ENCODE measurements at regions not wholly inside any gene's neighbourhood (a gene's known extent, or its start where the extent isn't known, plus 50 kb on each side); places are given as distances from the start of the nearest gene placed in this dataset.

DNA sequence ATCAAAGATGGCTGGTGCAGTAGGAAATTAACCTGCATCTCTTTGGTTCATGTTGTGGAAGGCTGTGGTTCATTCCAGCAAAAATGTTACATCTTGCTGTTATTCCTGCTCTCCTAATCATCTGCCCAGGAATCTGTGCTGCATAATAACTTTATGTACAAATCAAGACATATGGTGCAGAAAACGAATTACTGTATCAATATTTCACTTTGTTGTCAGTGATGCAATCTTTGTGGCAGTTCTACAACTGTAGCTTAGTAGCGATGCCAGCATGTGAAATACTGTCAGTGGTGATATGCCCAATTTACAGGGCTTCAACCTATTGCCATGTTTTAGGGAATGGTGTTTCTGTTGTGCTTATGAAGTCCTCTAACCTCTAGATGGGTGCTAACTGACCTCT is 1114.7 kb downstream of the SOCS6 start:
- TF ChIP-seq, protein P1, sequence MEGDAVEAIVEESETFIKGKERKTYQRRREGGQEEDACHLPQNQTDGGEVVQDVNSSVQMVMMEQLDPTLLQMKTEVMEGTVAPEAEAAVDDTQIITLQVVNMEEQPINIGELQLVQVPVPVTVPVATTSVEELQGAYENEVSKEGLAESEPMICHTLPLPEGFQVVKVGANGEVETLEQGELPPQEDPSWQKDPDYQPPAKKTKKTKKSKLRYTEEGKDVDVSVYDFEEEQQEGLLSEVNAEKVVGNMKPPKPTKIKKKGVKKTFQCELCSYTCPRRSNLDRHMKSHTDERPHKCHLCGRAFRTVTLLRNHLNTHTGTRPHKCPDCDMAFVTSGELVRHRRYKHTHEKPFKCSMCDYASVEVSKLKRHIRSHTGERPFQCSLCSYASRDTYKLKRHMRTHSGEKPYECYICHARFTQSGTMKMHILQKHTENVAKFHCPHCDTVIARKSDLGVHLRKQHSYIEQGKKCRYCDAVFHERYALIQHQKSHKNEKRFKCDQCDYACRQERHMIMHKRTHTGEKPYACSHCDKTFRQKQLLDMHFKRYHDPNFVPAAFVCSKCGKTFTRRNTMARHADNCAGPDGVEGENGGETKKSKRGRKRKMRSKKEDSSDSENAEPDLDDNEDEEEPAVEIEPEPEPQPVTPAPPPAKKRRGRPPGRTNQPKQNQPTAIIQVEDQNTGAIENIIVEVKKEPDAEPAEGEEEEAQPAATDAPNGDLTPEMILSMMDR (IDR thresholded peaks at IDR 0.05; ENCODE audit: extremely low read depth, missing control alignments): no peak
- DNase-seq (ENCODE audit: low spot score): no peak

- TF ChIP-seq, protein P1 (IDR thresholded peaks at IDR 0.05; ENCODE audit: extremely low read depth, missing control alignments): no peak
- DNase-seq (ENCODE audit: low spot score): no peak
Observed at GRCh38 chr18:71398531-71398930, 1109.7 kb downstream of the SOCS6 start.

DNA sequence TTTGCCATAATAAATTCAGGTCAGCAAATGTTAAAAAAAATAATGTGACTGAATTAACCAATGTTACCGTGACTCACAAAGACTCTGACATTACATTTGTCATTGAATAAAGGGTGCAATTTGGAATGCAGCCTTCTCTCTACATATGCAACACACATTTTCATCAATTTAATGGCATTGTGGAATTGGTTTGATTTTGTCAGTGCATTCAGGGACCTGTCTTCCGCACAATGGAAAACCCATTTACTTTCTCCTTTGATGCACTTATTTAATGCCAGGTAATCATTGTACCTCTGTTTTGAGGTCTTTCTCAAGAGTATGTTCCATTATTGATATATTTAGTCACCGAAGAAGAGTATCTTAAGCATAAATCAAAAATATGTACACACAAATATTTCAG is 1099.3 kb downstream of the SOCS6 start:
- DNase-seq (ENCODE audit: low spot score): no peak
- TF ChIP-seq, protein P1 (IDR thresholded peaks at IDR 0.05; ENCODE audit: extremely low read depth, missing control alignments): no peak

- TF ChIP-seq, protein P1 (IDR thresholded peaks at IDR 0.05; ENCODE audit: extremely low read depth, missing control alignments): no peak
- DNase-seq (ENCODE audit: low spot score): no peak
Observed at GRCh38 chr18:71374294-71375000, 1085.6 kb downstream of the SOCS6 start.

DNA sequence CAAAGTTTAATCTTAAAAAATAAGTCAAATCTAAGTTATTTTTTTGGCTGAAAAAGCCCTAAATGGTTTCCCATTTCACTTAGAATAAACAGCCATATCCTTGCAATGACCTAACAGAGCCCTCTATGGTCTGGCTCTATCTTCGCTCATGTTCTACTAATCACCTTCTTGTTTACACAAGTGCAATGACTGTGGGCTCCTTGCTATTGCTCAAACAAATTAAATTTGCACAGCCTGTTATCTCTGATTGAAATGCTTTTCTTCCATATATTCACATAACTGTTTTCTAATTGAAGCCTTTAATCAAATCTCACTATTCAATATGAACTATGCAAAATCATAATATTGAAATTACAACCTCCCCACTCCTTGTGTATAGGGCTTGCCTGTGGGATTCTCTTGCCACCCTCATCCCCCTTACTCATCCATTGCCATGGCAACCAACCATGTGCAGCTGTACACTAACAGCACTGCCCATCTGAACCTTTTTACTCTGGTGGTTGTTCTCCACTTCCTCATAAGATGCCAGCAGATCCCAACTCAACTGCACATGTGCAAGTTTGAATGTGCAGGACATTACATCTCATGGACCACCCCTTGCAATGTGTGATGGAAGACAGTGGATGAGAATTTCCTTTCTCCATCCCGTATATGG is 1083.2 kb downstream of the SOCS6 start:
- TF ChIP-seq, protein P1 (IDR thresholded peaks at IDR 0.05; ENCODE audit: extremely low read depth, missing control alignments): no peak
- DNase-seq (ENCODE audit: low spot score): no peak

- TF ChIP-seq, protein P1 (IDR thresholded peaks at IDR 0.05; ENCODE audit: extremely low read depth, missing control alignments): no peak
- DNase-seq (ENCODE audit: low spot score): no peak
Observed at GRCh38 chr18:71370671-71371445, 1082.0 kb downstream of the SOCS6 start.

- DNase-seq (ENCODE audit: low spot score): no peak
- TF ChIP-seq, protein P1 (IDR thresholded peaks at IDR 0.05; ENCODE audit: extremely low read depth, missing control alignments): no peak
Observed at GRCh38 chr18:71370095-71370494, 1081.2 kb downstream of the SOCS6 start.
